ENCODE measurements at regions not wholly inside any gene's neighbourhood (a gene's known extent, or its start where the extent isn't known, plus 50 kb on each side); places are given as distances from the start of the nearest gene placed in this dataset.

- TF ChIP-seq MYC (IDR thresholded peaks at IDR 0.05; ENCODE audit: low read depth, low read length) (no peak), GATA2 (IDR thresholded peaks at IDR 0.05; ENCODE audit: insufficient read depth, insufficient read length, low read depth, low read length) (no peak), POLR2AphosphoS5 (IDR thresholded peaks at IDR 0.05; ENCODE audit: insufficient read depth, low read depth, low read length) (no peak), EZH2 (IDR thresholded peaks at IDR 0.05; ENCODE audit: borderline replicate concordance, low read depth, low read length, severe bottlenecking) (no peak), FOS (IDR thresholded peaks at IDR 0.05; ENCODE audit: borderline replicate concordance, insufficient read depth, low read length) (no peak), JUN (IDR thresholded peaks at IDR 0.05; ENCODE audit: borderline replicate concordance, insufficient read depth, insufficient read length, low read depth) (no peak), POLR2A (IDR thresholded peaks at IDR 0.05; ENCODE audit: low read depth, low read length) (no peak), MAX (IDR thresholded peaks at IDR 0.05; ENCODE audit: insufficient read depth, insufficient read length) (no peak)
- TF ChIP-seq, protein P1, sequence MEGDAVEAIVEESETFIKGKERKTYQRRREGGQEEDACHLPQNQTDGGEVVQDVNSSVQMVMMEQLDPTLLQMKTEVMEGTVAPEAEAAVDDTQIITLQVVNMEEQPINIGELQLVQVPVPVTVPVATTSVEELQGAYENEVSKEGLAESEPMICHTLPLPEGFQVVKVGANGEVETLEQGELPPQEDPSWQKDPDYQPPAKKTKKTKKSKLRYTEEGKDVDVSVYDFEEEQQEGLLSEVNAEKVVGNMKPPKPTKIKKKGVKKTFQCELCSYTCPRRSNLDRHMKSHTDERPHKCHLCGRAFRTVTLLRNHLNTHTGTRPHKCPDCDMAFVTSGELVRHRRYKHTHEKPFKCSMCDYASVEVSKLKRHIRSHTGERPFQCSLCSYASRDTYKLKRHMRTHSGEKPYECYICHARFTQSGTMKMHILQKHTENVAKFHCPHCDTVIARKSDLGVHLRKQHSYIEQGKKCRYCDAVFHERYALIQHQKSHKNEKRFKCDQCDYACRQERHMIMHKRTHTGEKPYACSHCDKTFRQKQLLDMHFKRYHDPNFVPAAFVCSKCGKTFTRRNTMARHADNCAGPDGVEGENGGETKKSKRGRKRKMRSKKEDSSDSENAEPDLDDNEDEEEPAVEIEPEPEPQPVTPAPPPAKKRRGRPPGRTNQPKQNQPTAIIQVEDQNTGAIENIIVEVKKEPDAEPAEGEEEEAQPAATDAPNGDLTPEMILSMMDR (IDR thresholded peaks at IDR 0.05; ENCODE audit: extremely low read depth in 1 of 2, insufficient read depth in 1 of 2, low read depth in 1 of 2, low read length in 2 of 2): no peak
- Histone ChIP-seq H3K4me2 (ENCODE audit: insufficient read depth, low read length) (no peak overlapping the region), H3K9me3 (replicated peaks; ENCODE audit: control insufficient read depth, insufficient read depth, low read length) (no peaks in the 10 kb centered on the region), H3K27me3 (ENCODE audit: control insufficient read depth in 2 of 2, insufficient read depth in 2 of 2, low read length in 2 of 2) (peaks cover 0 to 5% of the 10 kb centered on the region in 2 experiments), H3K9ac (replicated peaks; ENCODE audit: extremely low read depth, insufficient read depth, low read length) (no peak overlapping the region), H4K20me1 (replicated peaks; ENCODE audit: control insufficient read depth, extremely low read depth, insufficient read depth, low read length) (no peaks in the 10 kb centered on the region), H2AFZ (ENCODE audit: low read depth, low read length) (no peak overlapping the region), H3K79me2 (ENCODE audit: control insufficient read depth, insufficient read depth, low read length) (no peaks in the 10 kb centered on the region), H3K9me1 (replicated peaks; ENCODE audit: control insufficient read depth, extremely low read depth, insufficient read depth, low read length) (no peaks in the 10 kb centered on the region), H3K4me1 (ENCODE audit: control insufficient read depth, extremely low read depth, insufficient read depth, low read length) (no peaks in the 10 kb centered on the region), H3K27ac (ENCODE audit: insufficient read depth, low read depth, low read length) (no peak overlapping the region), H3K36me3 (ENCODE audit: control insufficient read depth in 2 of 2, extremely low read depth in 1 of 2, insufficient read depth in 2 of 2, low read length in 2 of 2) (no peaks in the 10 kb centered on the region), H3K4me3 (replicated peaks in 1 of 3; ENCODE audit: insufficient read depth in 1 of 3, low read depth in 1 of 3, low read length in 3 of 3) (no peak overlapping the region)
- FAIRE-seq: no peak
- no peak for DNase-seq (ENCODE audit: low read depth, low spot score)
- no TSS peak for BruUV-seq (replicated peaks)
- CTCF ChIA-PET: no interaction called here
- POLR2A ChIA-PET: no interaction called here
- dilution Hi-C loops (cut with MboI; ENCODE audit: extremely low pct_ligation_motif_present, low sequenced_read_pairs) (no loop called here), intact Hi-C loops (cut with micrococcal nuclease) (no loop called here)
These were observed 186.6 kb upstream of the LEF1 start for GRCh38 chr4:108355186-108355901.

All from endothelial cell of umbilical vein (primary cell).